OCI-LY3 (cell line): ENCODE measurements at regions not wholly inside any gene's neighbourhood (a gene's known extent, or its start where the extent isn't known, plus 50 kb on each side); places are given as distances from the start of the nearest gene placed in this dataset.

Experiments used
- CTCF ChIP-seq: fragments of 200-600, 300-600 bp; sonication (generic); IDR thresholded peaks from 2 replicates; pipeline ENCODE4 v1.5.1; 2014; ENCODE audit warnings: antibody characterized with exemption, low read length, low read depth
- EZH2phosphoT487 ChIP-seq: fragments of 200-600 bp; shearing (Covaris generic); IDR thresholded peaks from 2 replicates; pipeline ENCODE4 v1.6.1; 2018; ENCODE audit warnings: antibody characterized with exemption, mixed run types, low read depth

GRCh38 chr15:67905628-67906027, 65.8 kb upstream of the RNU6-1 start:
- TF ChIP-seq CTCF (no peak), EZH2phosphoT487 (no peak)
